ENCODE measurements at regions not wholly inside any gene's neighbourhood (a gene's known extent, or its start where the extent isn't known, plus 50 kb on each side); places are given as distances from the start of the nearest gene placed in this dataset.
"Not testable (repeated sequence)": the region's sequence is repeated elsewhere in the genome, so short reads cannot be mapped to it uniquely, and the experiment has no call there.

GRCh38 chrY:7588176-7588575 is 676.6 kb upstream of the AMELY start:
- intact Hi-C loops (cut with DNase I); DNase-seq: not testable (repeated sequence)

GRCh38 chrY:7562541-7562940 is 651.0 kb upstream of the AMELY start:
- intact Hi-C loops (cut with DNase I): no loop called here

GRCh38 chrY:7557675-7558074 is 646.1 kb upstream of the AMELY start:
- intact Hi-C loops (cut with DNase I): no loop called here
- no peak for DNase-seq

More at GRCh38 chrY:7562541-7562940, 651.0 kb upstream of the AMELY start:
- peak in 3 of 42 donors; percentile 17 to 45 (median 36) for DNase-seq

GRCh38 chrY:7555006-7555405 is 643.5 kb upstream of the AMELY start:
- DNase-seq: no peak
- intact Hi-C loops (cut with DNase I): no loop called here

- intact Hi-C loops (cut with DNase I): no loop called here
- no peak for DNase-seq
Observed at GRCh38 chrY:7545060-7545459, 633.5 kb upstream of the AMELY start.

GRCh38 chrY:7544172-7544770 is 632.7 kb upstream of the AMELY start:
- no peak for DNase-seq
- intact Hi-C loops (cut with DNase I): no loop called here

GRCh38 chrY:7543506-7543905 is 632.0 kb upstream of the AMELY start:
- intact Hi-C loops (cut with DNase I): no loop called here
- no peak for DNase-seq

- intact Hi-C loops (cut with DNase I): no loop called here
- peak in 2 of 42 donors; percentile 1 to 22 for DNase-seq
Observed at GRCh38 chrY:7542256-7542858, 630.8 kb upstream of the AMELY start.

- intact Hi-C loops (cut with DNase I): no loop called here
- DNase-seq: peak in 1 of 42 donors; percentile 0
Observed at GRCh38 chrY:7529396-7529795, 617.8 kb upstream of the AMELY start.

- DNase-seq; intact Hi-C loops (cut with DNase I): not testable (repeated sequence)
Observed at GRCh38 chrY:7527568-7527967, 616.0 kb upstream of the AMELY start.

- intact Hi-C loops (cut with DNase I): no loop called here
Observed at GRCh38 chrY:7518387-7518786, 606.8 kb upstream of the AMELY start.

GRCh38 chrY:7516268-7516667 is 604.7 kb upstream of the AMELY start:
- intact Hi-C loops (cut with DNase I): no loop called here
- DNase-seq: no peak

More at GRCh38 chrY:7518387-7518786, 606.8 kb upstream of the AMELY start:
- DNase-seq: no peak

- no peak for DNase-seq
- intact Hi-C loops (cut with DNase I): no loop called here
Observed at GRCh38 chrY:7515812-7516211, 604.3 kb upstream of the AMELY start.

- no peak for DNase-seq
- intact Hi-C loops (cut with DNase I): no loop called here
Observed at GRCh38 chrY:7502896-7503295, 591.3 kb upstream of the AMELY start.

- no peak for DNase-seq
- intact Hi-C loops (cut with DNase I): no loop called here
Observed at GRCh38 chrY:7501236-7501635, 589.7 kb upstream of the AMELY start.

- DNase-seq: no peak
- intact Hi-C loops (cut with DNase I): no loop called here
Observed at GRCh38 chrY:7496001-7496400, 584.4 kb upstream of the AMELY start.

GRCh38 chrY:7484455-7485285 is 573.1 kb upstream of the AMELY start:
- DNase-seq; intact Hi-C loops (cut with DNase I): not testable (repeated sequence)

GRCh38 chrY:7471976-7472375 is 560.4 kb upstream of the AMELY start:
- intact Hi-C loops (cut with DNase I): no loop called here
- no peak for DNase-seq

GRCh38 chrY:7470037-7470436 is 558.5 kb upstream of the AMELY start:
- DNase-seq: no peak
- intact Hi-C loops (cut with DNase I): no loop called here

Data from head of caudate nucleus (tissue), 42 donors.